HepG2 (cell line): ENCODE measurements at regions not wholly inside any gene's neighbourhood (a gene's known extent, or its start where the extent isn't known, plus 50 kb on each side); places are given as distances from the start of the nearest gene placed in this dataset.
A peak's percentile ranks its signal among the peaks of the same experiment; 100 is the strongest.

Experiments
- AKAP8 ChIP-seq: sonication (generic); formaldehyde crosslinking; IDR thresholded peaks from 2 replicates; pipeline ENCODE4 v1.5.1; 2020; ENCODE audit warnings: mild to moderate bottlenecking, missing genetic modification reagents
- ASH2L ChIP-seq: fragments of 300-600, 200-600 bp; sonication (generic); IDR thresholded peaks from 2 replicates; pipeline ENCODE4 v1.7.0; 2017; ENCODE audit warnings: low read depth, mild to moderate bottlenecking, moderate library complexity, mixed read lengths, low read length; ENCODE audit not compliant: insufficient read length
- CC2D1A ChIP-seq: sonication (generic); formaldehyde crosslinking; IDR thresholded peaks from 2 replicates; pipeline ENCODE4 v1.8.1; 2023; ENCODE audit warnings: mild to moderate bottlenecking, missing genetic modification reagents
- CCDC6 ChIP-seq: sonication (generic); formaldehyde crosslinking; IDR thresholded peaks from 2 replicates; pipeline ENCODE4 v1.8.1; 2022; ENCODE audit warnings: mild to moderate bottlenecking, missing genetic modification reagents, moderate library complexity
- CEBPB ChIP-seq: IDR thresholded peaks from 2 replicates; pipeline ENCODE4 v1.6.1; 2011; ENCODE audit warnings: low read depth, low read length, improper control_type of control experiment, borderline replicate concordance
- CHD2 ChIP-seq: IDR thresholded peaks from 2 replicates; pipeline ENCODE4 v1.6.1; 2011; ENCODE audit warnings: low read depth, low read length, improper control_type of control experiment
- CTCF ChIP-seq: sonication (generic); formaldehyde crosslinking; IDR thresholded peaks from 2 replicates; pipeline ENCODE4 v1.5.0; 2020; ENCODE audit warnings: mild to moderate bottlenecking, missing genetic modification reagents, moderate library complexity
- FOXA1 ChIP-seq, 2 experiments: fragments of 450-650 bp in 1 of 2; sonication (generic) in 1 of 2; formaldehyde crosslinking in 1 of 2; IDR thresholded peaks; 2 replicates each; pipeline versions ENCODE4 v1.4.0 to v1.6.1; 2016 to 2020; ENCODE audit warnings: missing genetic modification reagents in 1 of 2
- GATAD2A ChIP-seq: IDR thresholded peaks from 2 replicates; pipeline ENCODE4 v1.6.1; 2016
- IKZF5 ChIP-seq: IDR thresholded peaks from 2 replicates; pipeline ENCODE4 v1.6.1; 2018; ENCODE audit warnings: missing genetic modification reagents, mild to moderate bottlenecking, missing compliant biosample characterization
- NFE2L2 ChIP-seq: fragments of 150-350 bp; IDR thresholded peaks from 2 replicates; pipeline ENCODE4 v1.6.1; 2014; ENCODE audit warnings: low read length
- NR0B2 ChIP-seq: sonication (generic); formaldehyde crosslinking; IDR thresholded peaks from 2 replicates; pipeline ENCODE4 v1.4.0; 2020; ENCODE audit warnings: mild to moderate bottlenecking, missing genetic modification reagents
- NR2C2 ChIP-seq: sonication (generic); formaldehyde crosslinking; IDR thresholded peaks from 2 replicates; pipeline ENCODE4 v1.4.0; 2020; ENCODE audit warnings: missing genetic modification reagents, mild to moderate bottlenecking, moderate library complexity, borderline replicate concordance
- SMARCC2 ChIP-seq: fragments of 450-650 bp; IDR thresholded peaks from 2 replicates; pipeline ENCODE4 v1.6.1; 2017; ENCODE audit warnings: antibody characterized with exemption, mild to moderate bottlenecking
- YEATS4 ChIP-seq: sonication (generic); formaldehyde crosslinking; IDR thresholded peaks from 2 replicates; pipeline ENCODE4 v1.4.0; 2020; ENCODE audit warnings: missing genetic modification reagents, borderline replicate concordance
- ZFP82 ChIP-seq: sonication (generic); formaldehyde crosslinking; IDR thresholded peaks from 2 replicates; pipeline ENCODE4 v1.5.1; 2020; ENCODE audit warnings: mild to moderate bottlenecking, missing genetic modification reagents, borderline replicate concordance
- ZNF121 ChIP-seq: sonication (generic); formaldehyde crosslinking; IDR thresholded peaks from 2 replicates; pipeline ENCODE4 v1.5.0; 2020; ENCODE audit warnings: mild to moderate bottlenecking, missing genetic modification reagents
- ZNF235 ChIP-seq: sonication (generic); formaldehyde crosslinking; IDR thresholded peaks from 2 replicates; pipeline ENCODE4 v1.8.1; 2023; ENCODE audit warnings: mild to moderate bottlenecking, missing genetic modification reagents, borderline replicate concordance
- ZNF441 ChIP-seq: sonication (generic); formaldehyde crosslinking; IDR thresholded peaks from 2 replicates; pipeline ENCODE4 v1.7.0; 2021; ENCODE audit warnings: missing genetic modification reagents, borderline replicate concordance
- ZNF615 ChIP-seq: sonication (generic); formaldehyde crosslinking; IDR thresholded peaks from 2 replicates; pipeline ENCODE4 v1.5.0; 2020; ENCODE audit warnings: mild to moderate bottlenecking, missing genetic modification reagents, borderline replicate concordance
- ZNF710 ChIP-seq: sonication (generic); formaldehyde crosslinking; IDR thresholded peaks from 2 replicates; pipeline ENCODE4 v1.5.0; 2020; ENCODE audit warnings: mild to moderate bottlenecking, missing genetic modification reagents, borderline replicate concordance
- ZNF75D ChIP-seq: sonication (generic); formaldehyde crosslinking; IDR thresholded peaks from 2 replicates; pipeline ENCODE4 v1.8.1; 2023; ENCODE audit warnings: missing genetic modification reagents, mild to moderate bottlenecking, borderline replicate concordance
- TF ChIP-seq, protein P1 (sequence below): sonication (generic); formaldehyde crosslinking; IDR thresholded peaks from 2 replicates; pipeline ENCODE4 v1.8.0; 2022; ENCODE audit warnings: missing genetic modification reagents, mild to moderate bottlenecking, borderline replicate concordance
- TF ChIP-seq, protein P2 (sequence below): IDR thresholded peaks from 2 replicates; pipeline ENCODE4 v1.6.1; 2016; ENCODE audit warnings: low read depth

DNA sequence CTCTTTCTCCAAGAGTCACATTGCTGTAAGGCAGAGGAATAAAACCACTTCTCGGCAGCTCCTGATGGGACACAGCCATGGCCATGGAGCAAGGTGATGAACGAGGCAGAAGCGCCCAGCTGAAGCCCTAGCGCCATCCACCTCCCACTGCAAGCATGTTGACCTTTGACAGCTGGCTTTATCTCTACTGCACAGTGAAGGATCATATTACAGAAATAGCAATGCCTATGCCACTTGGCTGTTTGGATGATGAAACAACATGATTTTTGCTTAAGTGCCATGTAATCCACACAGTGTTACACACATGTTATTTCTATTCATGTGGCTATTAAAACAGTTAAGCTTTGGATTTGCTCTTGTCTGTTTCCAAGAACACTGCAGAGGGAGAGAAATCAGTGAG lies 167.7 kb downstream of the VAPA start (continued):
- TF ChIP-seq ZNF235 (no peak), IKZF5 (CRISPR knock-in tag) (no peak), NR0B2 (CRISPR knock-in tag) (no peak), ZNF75D (CRISPR knock-in tag) (no peak), YEATS4 (CRISPR knock-in tag) (no peak), FOXA1 (IDR thresholded peaks at IDR 0.05) (no peak), FOXA1 (CRISPR knock-in tag; IDR thresholded peaks at IDR 0.05) (peak; percentile 68), NR2C2 (CRISPR knock-in tag) (peak; percentile 42; the same call in 1 of the 2 replicates), ZNF710 (CRISPR knock-in tag) (no peak), ZFP82 (CRISPR knock-in tag) (no peak), ZNF441 (no peak), CHD2 (no peak), SMARCC2 (no peak), NFE2L2 (no peak), ZNF615 (no peak), AKAP8 (CRISPR knock-in tag) (no peak), CEBPB (peak; percentile 65; the same call in 1 of the 2 replicates), ASH2L (no peak), CTCF (CRISPR knock-in tag) (no peak), CC2D1A (CRISPR knock-in tag) (no peak), GATAD2A (CRISPR knock-in tag) (peak; percentile 34; the same call in 1 of the 2 replicates), ZNF121 (CRISPR knock-in tag) (no peak), CCDC6 (CRISPR knock-in tag) (no peak)
- TF ChIP-seq, protein P1, sequence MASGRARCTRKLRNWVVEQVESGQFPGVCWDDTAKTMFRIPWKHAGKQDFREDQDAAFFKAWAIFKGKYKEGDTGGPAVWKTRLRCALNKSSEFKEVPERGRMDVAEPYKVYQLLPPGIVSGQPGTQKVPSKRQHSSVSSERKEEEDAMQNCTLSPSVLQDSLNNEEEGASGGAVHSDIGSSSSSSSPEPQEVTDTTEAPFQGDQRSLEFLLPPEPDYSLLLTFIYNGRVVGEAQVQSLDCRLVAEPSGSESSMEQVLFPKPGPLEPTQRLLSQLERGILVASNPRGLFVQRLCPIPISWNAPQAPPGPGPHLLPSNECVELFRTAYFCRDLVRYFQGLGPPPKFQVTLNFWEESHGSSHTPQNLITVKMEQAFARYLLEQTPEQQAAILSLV (CRISPR knock-in tag) = no peak
- TF ChIP-seq, protein P2, sequence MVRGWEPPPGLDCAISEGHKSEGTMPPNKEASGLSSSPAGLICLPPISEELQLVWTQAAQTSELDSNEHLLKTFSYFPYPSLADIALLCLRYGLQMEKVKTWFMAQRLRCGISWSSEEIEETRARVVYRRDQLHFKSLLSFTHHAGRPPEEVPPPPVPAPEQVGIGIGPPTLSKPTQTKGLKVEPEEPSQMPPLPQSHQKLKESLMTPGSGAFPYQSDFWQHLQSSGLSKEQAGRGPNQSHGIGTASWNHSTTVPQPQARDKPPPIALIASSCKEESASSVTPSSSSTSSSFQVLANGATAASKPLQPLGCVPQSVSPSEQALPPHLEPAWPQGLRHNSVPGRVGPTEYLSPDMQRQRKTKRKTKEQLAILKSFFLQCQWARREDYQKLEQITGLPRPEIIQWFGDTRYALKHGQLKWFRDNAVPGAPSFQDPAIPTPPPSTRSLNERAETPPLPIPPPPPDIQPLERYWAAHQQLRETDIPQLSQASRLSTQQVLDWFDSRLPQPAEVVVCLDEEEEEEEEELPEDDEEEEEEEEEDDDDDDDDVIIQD (CRISPR knock-in tag) = no peak
